Effector CD4-positive, alpha-beta T cell (primary cell): ENCODE measurements at regions not wholly inside any gene's neighbourhood (a gene's known extent, or its start where the extent isn't known, plus 50 kb on each side); places are given as distances from the start of the nearest gene placed in this dataset.
"Not testable (repeated sequence)": the region's sequence is repeated elsewhere in the genome, so short reads cannot be mapped to it uniquely, and the experiment has no call there.

ENCODE experiments used
- DNase-seq: peaks from one replicate; pipeline ENCODE4 v3.0.0-alpha.2; 2020

DNA sequence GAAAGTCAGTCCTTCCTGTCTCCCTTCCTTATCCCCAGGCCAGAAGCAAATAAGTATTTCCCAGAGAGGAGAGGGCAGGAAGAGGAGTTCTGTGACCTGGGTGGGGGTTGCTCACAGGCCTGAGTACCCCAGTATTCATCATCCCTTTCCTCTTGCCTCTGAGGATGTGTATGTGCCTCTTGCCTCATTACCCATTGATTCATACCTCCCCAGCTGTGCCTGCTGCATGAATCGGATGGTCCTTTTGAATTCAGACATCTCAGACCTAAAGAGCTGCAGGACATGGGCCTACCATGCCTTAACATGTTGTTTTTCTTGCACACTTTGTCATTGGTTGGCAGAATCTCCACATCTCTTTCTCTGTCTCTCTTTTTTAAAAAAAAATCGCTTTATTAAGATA, 112.8 kb upstream of the SHB start:
- no peak for DNase-seq

DNA sequence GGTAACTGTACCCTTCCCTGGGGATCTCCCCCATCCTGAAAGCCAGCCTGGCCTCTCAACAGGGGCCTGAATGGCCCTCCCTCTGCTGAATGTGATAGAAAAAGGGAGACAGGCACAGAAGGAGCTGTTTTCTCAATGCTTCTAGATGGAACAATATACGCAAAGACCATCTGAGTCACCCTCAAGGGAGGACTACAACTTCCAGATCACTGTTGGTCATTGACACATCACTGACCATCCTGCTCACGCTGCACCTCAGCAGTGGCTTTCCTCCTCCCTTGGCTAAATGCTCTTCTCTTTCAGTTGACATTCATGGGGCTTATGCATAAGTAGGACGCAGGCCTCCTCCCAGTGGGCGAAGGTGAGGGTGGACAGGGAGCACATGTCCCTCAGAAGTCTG, 112.2 kb upstream of the SHB start:
- no peak for DNase-seq

DNA sequence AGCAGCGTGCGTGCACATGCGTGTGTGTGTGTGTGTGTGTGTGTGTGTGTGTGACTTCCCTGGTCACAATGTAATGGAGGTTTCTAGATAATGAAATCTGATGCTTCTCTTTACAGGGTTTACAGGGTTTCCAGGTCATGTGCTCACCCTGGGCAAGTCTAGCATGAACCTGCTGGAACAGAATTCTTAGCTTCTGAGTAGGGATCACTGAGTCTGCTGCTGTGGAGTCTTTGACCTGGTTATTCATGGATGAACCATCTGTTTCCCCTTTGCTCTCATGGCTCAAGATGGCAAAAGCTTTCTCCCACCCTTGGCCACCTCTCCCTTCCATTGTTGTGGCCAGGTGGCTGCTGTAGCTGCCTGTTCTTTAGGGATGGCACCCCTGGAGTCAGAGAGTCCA, 111.6 kb upstream of the SHB start:
- DNase-seq: no peak

DNA sequence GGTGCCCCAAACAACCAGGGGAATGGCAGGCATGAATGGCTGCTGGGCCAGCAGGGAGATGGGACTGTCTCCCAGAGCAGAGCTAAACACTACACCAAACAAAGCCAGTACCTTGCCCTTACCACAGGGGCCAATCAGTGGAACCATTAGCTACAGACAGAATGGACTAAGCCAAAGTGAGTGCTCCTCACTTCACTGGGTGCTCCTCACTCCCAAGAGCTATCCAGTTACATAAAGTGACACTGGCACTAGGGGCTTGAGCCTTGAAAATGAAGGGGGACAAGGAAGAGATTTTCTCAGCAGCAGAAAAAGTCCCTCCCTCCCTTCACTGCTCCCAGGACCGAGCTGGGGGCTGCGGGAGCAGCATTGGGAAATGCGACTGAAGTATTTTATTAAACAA, 110.9 kb upstream of the SHB start:
- no peak for DNase-seq

DNA sequence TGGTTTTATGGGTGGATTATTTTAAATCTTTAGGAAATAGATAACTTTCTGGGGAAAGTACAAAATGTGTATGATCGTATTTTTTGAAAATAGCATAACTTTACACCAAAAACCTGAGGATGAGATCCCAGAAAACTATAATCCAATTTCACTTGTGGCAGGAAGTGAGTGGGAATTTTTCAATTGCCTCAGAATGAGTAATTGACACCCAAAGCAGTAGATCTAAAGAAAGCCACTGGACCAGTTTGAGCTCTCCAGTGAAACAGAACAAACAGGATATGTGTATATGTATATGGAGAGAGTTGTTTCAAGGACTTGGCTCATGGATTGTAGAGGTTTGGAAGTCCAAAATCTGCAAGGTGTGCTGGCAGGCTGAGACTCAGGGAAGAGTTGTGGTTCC, 109.2 kb upstream of the SHB start:
- no peak for DNase-seq

DNA sequence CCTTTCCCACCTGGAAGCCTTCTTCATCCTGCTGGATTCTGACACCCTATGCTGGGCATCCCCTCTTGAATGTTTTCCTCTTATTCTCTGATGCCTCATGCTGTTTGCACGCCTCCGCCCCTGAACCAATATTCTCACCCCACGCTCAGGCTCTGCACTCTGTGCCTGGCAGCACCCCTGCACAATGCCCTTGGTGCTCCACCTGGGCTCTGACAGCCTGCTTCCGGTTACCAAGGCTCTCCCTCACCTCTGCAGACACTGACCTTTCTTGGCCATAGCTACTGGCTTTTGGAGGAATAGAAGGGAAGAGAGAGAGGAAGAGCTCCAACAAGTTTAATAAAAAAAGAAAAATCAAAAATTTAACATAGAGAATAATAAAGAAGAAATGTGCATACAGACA, 108.7 kb upstream of the SHB start:
- no peak for DNase-seq

DNA sequence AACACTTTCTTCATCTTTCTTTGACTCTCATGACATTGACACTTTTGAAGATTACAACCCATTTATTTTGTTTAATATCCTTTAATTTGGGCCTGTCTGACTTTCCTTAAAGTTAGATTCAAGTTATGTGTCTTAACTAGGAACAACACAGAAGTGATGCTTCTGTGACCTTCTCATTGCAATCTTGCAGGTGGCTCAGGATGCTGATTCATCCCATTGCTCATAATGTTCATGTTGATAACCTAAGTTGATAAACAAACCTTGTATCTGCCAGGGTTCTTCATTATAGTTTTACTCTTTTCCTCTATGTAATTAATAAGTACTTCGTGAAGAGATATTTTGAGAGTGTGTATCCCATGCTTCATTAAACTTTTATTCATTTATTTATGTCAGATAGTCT, 107.2 kb upstream of the SHB start:
- no peak for DNase-seq

DNA sequence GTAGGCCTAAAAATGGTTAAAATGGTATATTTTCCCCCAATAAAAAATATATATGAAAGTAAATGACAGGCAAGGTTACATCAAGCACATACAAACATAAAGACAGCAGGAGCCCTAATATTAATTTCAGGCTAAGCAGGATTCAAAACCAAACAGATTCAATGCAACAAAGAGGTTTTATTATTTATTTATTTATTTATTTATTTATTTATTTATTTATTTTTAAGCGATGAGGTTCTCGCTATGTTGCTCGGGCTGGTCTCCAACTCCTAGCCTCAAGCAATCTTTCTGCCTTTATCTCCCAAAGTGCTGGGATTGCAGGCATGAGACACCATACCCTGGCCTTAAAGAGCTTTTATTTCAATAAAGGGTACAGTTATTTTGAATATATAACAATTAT, 106.4 kb upstream of the SHB start:
- no peak for DNase-seq

DNA sequence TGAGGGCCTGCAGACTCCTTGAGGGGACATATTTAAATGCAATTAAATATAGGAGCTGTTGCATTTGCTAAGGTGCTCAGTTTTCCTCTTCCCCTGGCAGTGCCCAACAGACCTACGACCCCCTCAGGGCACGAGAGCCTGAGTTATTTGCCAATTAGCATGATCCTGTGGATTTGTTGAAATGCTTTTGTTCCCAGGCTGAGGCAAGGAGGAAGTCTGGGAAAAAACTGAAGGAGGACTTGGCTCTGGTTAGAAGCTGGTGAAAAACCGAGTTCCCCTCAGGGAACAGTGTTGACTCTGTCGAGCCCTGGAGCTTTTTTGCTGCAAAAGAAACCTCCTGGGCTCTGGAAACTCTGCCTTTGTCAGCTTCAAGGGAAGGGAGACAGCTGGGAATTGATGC, 103.6 kb upstream of the SHB start:
- DNase-seq: no peak

DNA sequence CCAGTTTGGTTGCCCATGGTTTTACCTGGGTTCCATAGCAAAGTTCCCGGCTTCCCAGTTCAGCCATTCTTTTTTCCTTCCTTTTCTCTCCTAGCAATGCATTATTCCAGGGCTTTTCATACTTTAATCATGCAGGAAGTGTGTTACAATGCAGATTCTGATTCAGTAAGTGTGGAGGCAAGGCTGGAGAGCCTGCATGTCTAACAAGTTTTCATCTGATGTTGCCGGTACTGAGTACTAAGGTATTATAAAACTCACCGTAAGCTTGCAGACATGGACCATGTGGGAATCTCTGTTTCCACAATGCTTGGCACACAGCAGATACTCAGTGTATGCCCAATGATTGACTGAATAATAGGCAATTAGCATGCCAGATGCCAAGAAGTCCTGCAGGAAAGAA, 102.9 kb upstream of the SHB start:
- no peak for DNase-seq

DNA sequence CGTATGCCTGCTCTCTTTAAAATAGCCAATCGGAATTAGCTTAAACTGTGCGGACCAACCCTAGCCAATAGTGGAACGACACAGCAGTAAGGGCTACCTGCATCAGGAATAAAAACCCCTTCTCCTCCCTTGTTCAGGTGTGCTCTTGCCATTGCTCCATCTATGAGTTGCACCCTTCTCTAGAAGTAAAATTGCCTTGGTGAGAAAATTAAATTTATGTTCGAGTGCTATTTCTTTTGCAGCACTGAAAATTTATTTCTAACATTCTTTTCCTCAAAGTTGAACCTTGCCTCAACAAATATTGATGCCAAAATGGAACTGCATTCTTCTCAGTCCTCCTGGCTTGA, 102.5 kb upstream of the SHB start:
- DNase-seq: no peak

DNA sequence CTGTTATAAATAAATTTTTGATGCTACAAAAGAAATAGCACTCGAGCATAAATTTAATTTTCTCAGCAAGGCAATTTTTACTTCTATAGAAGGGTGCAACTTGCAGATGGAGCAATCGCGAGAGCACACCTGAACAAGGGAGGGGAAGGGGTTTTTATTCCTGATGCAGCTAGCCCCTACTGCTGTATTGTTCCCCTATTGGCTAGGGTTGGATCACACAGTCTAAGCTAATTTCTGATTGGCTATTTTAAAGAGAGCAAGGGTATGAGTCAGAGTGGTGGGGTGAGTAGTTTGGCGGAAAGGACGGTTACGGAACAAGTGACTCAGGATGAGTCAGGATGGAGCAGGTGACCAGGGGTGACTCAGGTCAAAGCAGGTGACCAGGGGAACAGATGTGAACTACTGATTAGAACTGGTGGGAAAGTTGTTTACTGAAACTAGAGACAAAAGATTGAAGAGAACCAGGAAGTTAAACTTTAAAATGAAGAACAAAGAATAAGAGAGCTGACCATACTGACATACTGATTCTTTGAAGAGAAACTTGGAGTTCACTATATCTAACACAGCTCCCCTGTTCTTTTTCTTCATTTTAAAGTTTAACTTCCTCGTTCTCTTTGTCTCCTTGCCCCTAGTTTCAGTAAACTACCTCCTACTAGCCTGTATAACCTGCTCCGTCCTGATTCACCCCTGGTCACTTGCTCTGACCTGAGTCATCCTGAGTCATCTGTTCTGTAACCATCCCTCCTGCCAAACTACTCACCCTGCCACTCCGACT, 101.9 kb upstream of the SHB start:
- not testable (repeated sequence) for DNase-seq

DNA sequence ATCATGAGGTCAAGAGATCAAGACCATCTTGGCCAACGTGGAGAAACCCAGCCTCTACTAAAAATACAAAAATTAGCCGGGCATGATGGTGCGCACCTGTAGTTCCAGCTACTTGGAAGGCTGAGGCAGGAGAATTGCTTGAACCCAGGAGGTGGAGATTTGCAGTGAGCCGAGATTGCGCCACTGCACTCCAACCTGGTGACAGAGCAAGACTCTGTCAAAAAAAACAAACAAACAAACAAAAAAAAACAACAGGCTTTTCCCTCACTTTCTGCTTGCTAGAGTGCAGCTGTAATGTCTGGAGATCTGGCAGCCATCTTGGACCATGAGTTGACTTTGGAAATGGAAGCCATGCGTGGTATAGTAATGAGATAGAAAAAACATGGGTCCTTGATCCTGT, 101.1 kb upstream of the SHB start:
- not testable (repeated sequence) for DNase-seq

DNA sequence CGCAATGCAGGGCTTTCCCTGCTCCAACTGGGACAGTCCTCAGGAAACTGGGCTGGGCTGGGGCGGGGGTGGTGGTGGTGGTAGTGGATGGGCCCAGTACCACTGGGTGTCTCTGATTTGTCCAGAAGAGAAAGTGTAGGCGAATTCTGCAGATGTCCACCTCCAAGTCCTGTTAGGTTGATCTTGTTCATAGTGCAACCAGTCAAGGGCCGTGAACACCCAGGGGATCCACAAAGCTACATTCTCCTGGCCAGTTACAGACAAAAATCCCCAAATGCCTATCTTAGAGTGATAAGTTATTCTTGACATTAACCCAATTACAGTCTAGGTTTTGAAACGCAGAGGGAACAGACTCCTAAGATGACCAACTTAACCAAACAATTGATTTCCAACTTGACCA, 97.5 kb upstream of the SHB start:
- DNase-seq: no peak

DNA sequence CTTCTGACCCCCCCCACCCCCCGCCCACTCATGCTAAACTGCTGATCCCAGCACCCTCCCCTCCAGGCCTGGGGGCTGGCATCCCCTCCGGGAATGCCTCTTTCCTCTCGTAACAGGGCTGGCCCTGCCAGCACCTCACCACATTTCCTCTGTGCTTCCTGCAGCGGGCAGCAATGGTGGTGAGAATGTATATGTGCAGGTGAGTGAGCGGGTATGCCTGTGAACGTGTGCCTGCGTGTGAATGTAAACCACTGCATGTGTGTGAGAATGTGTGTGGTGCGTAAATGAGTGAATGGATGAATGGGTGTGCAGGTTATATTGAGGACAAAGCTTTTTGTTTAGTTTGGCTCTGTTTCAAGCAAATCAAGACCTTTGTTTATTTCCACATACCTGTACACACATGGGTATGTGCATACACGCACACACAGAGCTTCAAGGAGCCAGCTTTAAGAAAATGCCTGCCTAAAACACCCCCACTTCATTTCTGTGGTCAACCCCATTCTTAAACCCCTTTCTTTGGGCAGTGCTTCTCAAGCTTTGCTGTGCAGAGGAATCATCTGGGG, 95.7 kb upstream of the SHB start:
- no peak for DNase-seq

DNA sequence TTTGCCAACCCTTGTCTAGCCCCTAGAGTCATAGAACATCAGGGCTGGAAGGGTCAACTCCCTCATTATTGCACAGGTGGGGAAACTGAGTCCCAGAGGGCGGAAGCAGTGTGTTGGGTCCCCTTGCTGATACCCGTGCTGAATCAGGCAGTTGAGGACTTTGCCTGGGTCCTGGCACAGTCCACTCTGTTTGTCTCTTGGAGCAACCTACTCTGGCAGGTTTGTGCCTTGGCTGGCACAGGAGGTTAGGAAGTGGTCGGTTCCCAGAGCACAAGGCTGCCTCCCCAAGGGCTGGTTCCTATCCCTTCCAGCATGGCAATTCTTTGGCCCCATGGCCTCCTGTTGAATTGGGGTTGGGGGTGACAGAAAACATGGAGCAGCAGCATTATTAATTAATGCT, 94.5 kb upstream of the SHB start:
- DNase-seq: no peak

DNA sequence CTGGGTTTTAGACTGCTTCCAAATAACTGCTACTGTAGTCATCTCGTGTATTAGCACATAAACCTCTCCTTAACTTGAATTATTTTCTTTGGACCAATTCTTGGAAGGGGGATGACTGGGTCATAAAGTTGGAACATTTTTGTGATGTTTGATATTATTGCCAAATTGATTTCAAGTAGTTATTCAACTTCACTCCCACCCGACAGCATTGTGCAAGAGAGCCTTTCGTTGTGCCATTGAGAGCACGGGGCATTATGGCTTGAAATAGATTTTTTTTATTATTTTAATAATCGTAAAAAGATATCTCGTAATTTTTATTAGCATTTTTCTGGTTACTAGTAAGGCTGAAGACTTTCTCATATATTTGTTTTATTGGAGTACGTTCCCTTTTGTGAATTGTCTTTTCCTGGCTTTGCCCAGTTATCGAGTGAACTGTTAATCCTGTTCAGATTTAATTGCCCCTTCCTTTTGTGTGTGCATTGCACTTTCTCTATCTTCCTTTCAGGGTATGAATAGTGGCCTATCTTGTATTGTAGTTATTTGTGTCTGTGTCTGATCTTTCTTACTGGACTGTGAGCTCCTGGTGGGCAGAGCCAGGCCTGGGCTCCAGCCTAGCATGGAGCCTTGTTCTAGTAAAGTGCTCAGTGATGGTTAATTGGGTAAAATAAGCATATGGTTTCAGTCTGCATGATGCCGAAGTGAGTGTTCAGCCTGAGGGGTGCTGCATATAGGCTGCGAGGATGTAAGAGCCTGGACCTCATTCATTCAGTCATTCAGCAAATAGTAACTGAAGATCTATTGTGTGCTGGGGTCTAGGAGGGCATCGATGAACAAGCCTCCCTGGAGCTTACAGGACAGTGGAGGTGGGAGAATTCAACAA, 93.5 kb upstream of the SHB start:
- no peak for DNase-seq

DNA sequence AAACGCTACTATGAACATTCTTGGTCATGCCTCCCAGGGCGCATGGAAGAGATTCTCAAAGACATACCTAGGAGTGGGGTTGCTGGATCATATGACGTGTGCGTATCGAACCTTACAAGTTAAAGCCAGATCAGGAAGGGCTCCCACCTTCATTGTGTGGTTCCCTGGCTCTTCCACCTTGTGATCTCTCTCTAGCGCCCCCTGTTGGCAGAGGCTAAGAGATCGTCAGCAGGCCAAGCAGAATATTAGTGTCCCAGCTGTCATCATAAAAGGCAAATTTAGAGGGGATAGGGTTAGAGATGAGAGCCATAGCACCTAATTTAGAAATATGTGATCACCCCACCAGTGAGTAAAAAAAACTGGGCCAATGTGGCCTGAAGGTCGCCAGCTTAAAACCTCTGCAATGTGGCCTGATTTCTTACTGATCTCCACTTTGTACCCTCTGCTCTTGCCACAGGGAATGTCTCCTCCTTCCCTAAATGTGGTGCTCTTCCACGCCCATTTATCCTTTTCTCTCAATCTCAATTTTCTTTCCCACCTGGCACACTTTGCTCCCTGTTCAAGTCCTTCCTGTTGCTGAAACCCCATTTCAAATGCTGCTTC, 91.7 kb upstream of the SHB start:
- peak; percentile 45 for DNase-seq

DNA sequence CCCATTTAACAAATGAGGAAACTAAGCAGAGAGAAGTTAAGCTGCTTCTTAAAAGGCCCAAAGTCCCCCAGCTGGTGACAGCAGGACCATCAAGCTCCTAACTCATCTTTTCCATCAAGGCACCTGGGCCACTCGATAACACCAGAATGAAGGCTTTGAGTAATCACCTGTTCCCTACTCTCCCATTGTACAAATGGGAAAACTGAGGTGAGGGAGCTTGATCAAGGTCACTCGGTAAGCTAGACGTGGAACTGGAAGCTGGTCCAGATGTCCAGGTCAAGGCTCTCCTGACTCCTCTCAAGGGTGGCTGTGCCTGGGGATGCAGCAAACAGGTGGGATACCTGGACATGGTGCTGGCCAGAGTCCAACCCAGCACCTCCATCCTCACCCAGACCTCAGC, 90.6 kb upstream of the SHB start:
- no peak for DNase-seq

DNA sequence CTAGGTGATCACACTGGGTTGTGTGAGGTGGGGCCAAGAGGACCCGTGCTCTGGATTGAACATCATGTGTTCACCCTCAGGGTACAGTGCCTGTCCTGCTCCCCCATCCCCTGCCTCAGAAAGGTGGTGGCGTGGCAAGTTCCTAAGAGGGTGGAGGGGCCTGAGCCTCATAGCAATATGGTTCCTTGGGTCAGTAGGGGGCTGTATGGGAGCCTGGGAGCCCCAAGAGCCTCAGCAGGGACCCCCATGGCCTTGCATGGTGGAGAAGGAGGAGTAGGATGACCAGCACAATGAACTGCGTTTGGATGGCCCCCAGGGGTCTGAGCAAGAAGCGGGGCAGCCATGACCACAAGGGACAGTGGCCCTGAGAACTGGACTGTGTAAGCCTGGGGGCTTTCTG, 89.6 kb upstream of the SHB start:
- no peak for DNase-seq

DNA sequence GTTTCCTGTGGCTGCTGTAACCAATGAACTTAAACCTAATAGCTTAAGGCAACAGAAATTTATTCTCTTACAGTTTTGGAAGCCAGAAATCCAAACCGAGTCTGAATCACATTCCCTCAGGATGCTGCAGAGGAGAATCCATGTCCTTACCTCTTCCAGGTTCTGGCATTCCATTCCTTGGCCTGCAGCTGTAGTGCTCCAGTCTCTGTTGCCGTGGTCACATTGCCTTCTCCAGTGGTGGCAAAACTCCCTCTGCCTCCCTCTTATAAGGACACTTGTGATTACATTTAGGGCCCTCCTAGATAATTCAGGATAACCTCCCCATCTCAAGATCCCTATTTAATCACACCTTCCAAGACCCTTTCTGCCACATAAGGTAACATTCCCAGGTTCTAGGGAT, 88.7 kb upstream of the SHB start:
- no peak for DNase-seq

DNA sequence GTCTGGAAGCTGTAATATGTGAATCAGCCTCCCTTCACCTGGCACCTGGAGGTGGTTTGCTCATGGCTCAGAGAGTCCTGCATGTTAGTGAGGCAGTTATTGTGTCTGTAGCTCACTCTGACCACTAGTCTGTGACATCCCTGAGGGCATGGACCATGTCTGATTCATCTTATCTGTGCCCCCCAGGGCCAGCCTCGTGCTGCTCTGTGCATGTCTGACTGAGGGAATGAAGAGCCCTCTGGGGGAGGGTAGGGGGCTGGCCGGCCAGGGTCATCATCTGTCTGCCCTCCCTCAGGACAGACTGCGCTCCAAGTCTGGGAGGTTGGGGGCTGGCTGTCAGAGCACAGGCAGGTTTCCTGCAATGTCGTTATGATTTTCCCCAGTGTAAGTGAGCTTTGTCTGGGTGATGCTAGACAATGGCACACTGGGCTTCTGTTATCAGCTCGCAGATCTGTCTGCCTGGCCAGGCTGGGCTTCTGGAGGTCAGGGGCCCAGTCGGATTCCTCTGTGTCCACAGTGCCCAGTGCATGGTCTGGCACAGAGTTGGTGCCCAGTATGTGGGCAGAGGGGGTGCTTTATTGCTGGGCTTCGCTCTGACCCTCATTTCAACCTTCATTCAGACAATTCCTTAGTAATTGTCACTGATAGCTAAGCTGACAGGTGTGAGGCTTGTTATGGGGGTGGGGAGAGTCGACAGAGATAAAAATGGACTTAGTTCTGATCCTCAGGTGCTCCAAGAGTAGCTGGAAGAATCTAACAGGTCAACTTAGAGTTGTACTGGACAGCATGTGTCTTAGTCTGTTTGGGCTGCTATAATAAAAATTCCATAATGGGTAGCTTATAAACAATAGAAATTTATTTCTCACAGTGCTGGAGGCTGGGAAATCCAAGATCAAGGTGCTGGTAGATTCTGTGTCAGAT, 85.7 kb upstream of the SHB start:
- DNase-seq: no peak

DNA sequence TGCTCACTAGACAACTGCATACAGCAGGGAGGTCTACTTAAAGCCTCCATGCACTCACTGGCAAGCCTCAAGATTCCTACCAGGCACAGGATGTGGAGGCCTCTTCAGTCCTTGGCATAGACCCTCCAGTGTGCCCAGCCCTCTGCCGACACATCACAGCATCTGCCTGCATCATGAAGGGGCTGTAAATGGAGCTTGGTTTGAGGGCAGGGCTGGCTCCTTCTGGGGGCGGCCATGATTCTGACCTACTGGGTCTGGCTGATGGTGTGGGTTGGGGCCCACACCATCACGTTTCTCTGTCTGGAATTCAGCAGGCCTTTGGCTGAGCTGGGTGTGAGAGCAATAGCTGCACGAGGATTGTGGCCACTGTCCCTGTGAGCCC, 84.9 kb upstream of the SHB start:
- DNase-seq: no peak
